Pulmonary artery endothelial cell (primary cell): ENCODE measurements at regions not wholly inside any gene's neighbourhood (a gene's known extent, or its start where the extent isn't known, plus 50 kb on each side); places are given as distances from the start of the nearest gene placed in this dataset.
A peak's percentile ranks its signal among the peaks of the same experiment; 100 is the strongest.

Experiments used
- DNase-seq: peaks from one replicate; pipeline ENCODE4 v3.0.0-alpha.2; 2011; ENCODE audit warnings: low read depth, low spot score

- no peak for DNase-seq
These were observed 106.7 kb upstream of the FSHR start for GRCh38 chr2:49260979-49261538.

- DNase-seq, result no peak
These were observed 105.6 kb upstream of the FSHR start for GRCh38 chr2:49259926-49260325.

- peak; percentile 1 for DNase-seq
These were observed 101.2 kb upstream of the FSHR start for GRCh38 chr2:49255409-49255971.

GRCh38 chr2:49254401-49254800 is 100.1 kb upstream of the FSHR start:
- no peak for DNase-seq

- no peak for DNase-seq
These were observed 97.5 kb upstream of the FSHR start for GRCh38 chr2:49251766-49252165.

- no peak for DNase-seq
These were observed 96.9 kb upstream of the FSHR start for GRCh38 chr2:49251251-49251650.

- peak; percentile 29 for DNase-seq
These were observed 94.2 kb upstream of the FSHR start for GRCh38 chr2:49248506-49248905.

- DNase-seq, result no peak
These were observed 87.7 kb upstream of the FSHR start for GRCh38 chr2:49241991-49242390.

- DNase-seq, result no peak
These were observed 87.2 kb upstream of the FSHR start for GRCh38 chr2:49241501-49241900.

GRCh38 chr2:49240608-49241007 is 86.3 kb upstream of the FSHR start:
- DNase-seq, result no peak

- no peak for DNase-seq
These were observed 84.3 kb upstream of the FSHR start for GRCh38 chr2:49238604-49238960.

- DNase-seq, result no peak
These were observed 83.7 kb upstream of the FSHR start for GRCh38 chr2:49237867-49238603.

- no peak for DNase-seq
These were observed 82.0 kb upstream of the FSHR start for GRCh38 chr2:49236316-49236715.

GRCh38 chr2:49226360-49226759 is 72.0 kb upstream of the FSHR start:
- DNase-seq, result no peak

GRCh38 chr2:49225126-49225525 is 70.8 kb upstream of the FSHR start:
- DNase-seq, result no peak

- no peak for DNase-seq
These were observed 70.2 kb upstream of the FSHR start for GRCh38 chr2:49224426-49225010.

- DNase-seq, result no peak
These were observed 68.7 kb upstream of the FSHR start for GRCh38 chr2:49222975-49223528.

GRCh38 chr2:49219741-49220140 is 65.4 kb upstream of the FSHR start:
- no peak for DNase-seq

- DNase-seq, result no peak
These were observed 55.9 kb upstream of the FSHR start for GRCh38 chr2:49210191-49210590.

- no peak for DNase-seq
These were observed 52.9 kb upstream of the FSHR start for GRCh38 chr2:49207204-49207603.
